Neural progenitor cell (in vitro differentiated cells): ENCODE measurements at regions not wholly inside any gene's neighbourhood (a gene's known extent, or its start where the extent isn't known, plus 50 kb on each side); places are given as distances from the start of the nearest gene placed in this dataset.

ENCODE experiments used
- EZH2 ChIP-seq: fragments of 200-600 bp; sonication (generic); IDR thresholded peaks from 2 replicates; pipeline ENCODE4 v1.6.1; 2017; ENCODE audit warnings: antibody characterized with exemption, mild to moderate bottlenecking, moderate library complexity
- EZH2phosphoT487 ChIP-seq: fragments of 200-600 bp; sonication (generic); IDR thresholded peaks from 2 replicates; pipeline ENCODE4 v1.6.1; 2017; ENCODE audit warnings: antibody characterized with exemption
- TF ChIP-seq, protein P1 (sequence below): fragments of 200-600 bp; sonication (generic); IDR thresholded peaks from 2 replicates; pipeline ENCODE4 v1.5.1; 2017; ENCODE audit warnings: antibody characterized with exemption, mild to moderate bottlenecking

DNA sequence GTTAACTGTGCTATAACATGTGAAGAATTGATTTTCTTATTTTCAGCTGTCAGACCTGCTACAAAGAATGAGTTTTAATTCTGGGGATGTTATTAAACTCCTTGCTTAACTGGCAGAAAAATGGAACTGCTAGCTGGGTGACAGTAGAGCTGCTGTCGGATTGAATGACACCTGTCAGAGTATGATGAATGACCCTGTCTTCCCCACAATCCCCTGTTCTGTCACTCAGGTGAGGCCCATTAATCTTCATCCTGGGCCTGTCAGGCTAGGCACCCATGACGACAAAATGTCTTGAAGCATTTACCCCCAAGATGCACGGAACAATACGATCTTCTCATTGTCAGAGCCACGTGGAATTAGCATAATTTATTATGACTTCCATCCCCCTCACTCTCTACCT is 129.9 kb upstream of the ETAA1 start:
- TF ChIP-seq, protein P1, sequence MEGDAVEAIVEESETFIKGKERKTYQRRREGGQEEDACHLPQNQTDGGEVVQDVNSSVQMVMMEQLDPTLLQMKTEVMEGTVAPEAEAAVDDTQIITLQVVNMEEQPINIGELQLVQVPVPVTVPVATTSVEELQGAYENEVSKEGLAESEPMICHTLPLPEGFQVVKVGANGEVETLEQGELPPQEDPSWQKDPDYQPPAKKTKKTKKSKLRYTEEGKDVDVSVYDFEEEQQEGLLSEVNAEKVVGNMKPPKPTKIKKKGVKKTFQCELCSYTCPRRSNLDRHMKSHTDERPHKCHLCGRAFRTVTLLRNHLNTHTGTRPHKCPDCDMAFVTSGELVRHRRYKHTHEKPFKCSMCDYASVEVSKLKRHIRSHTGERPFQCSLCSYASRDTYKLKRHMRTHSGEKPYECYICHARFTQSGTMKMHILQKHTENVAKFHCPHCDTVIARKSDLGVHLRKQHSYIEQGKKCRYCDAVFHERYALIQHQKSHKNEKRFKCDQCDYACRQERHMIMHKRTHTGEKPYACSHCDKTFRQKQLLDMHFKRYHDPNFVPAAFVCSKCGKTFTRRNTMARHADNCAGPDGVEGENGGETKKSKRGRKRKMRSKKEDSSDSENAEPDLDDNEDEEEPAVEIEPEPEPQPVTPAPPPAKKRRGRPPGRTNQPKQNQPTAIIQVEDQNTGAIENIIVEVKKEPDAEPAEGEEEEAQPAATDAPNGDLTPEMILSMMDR = no peak
- TF ChIP-seq EZH2 (no peak), EZH2phosphoT487 (no peak)
